ENCODE measurements at regions not wholly inside any gene's neighbourhood (a gene's known extent, or its start where the extent isn't known, plus 50 kb on each side); places are given as distances from the start of the nearest gene placed in this dataset.

DNA sequence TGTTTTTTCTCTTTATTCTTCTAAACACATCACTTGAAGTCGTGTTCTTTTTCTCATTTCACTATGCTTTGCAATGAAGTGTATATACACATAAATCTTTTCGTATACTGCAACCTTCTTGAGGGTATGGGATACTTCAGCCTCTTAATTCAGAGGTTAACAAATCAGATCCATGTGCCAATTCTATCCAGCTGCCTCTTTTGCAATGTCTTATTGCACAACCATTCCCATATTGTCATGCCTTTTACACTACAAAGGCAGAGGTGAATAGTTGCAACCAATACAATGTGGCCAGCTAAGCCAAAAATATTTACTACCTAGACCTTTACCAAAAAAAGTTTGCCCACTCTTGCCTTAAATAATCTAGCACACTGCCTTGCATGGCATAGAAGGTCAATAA, 224.5 kb upstream of the FOXG1 start:
- TF ChIP-seq POLR2AphosphoS5 (IDR thresholded peaks at IDR 0.05; ENCODE audit: borderline replicate concordance, low read depth, low read length) (no peak), EZH2 (IDR thresholded peaks at IDR 0.05) (no peak), FOXP2 (optimal IDR thresholded peaks at IDR 0.05; ENCODE audit: control extremely low read depth, extremely low read length, insufficient read depth) (no peak)
